GM19328 (cell line): ENCODE measurements at regions not wholly inside any gene's neighbourhood (a gene's known extent, or its start where the extent isn't known, plus 50 kb on each side); places are given as distances from the start of the nearest gene placed in this dataset.

ENCODE experiments used
- ATAC-seq: cut with Tn5 transposase; IDR thresholded peaks from one replicate; pipeline ENCODE4 v1.9.1; 2021; ENCODE audit warnings: mild to moderate bottlenecking, moderate library complexity; ENCODE audit not compliant: unreplicated experiment

GRCh38 chr16:82567175-82567574 is 59.6 kb upstream of the CDH13 start:
- no peak for ATAC-seq

DNA sequence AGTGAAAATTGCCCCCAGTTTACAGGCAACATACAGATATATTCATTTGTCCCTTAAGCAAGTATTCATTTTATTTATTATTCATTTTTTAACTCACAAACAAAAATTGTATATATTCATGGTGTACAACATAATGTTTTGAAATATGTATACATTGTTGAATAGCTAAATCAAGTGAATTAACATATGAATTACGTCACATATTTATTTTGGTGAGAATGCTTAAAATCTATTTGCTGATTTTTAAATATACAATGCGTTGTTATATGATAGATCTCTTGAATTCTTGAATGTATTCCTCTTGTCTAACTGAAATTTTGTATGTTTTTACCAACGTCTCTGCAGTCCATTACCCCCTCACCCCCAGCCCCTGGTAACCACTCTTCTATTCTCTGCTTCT is 63.4 kb upstream of the CDH13 start:
- ATAC-seq, result no peak

GRCh38 chr16:82562183-82562683 is 64.5 kb upstream of the CDH13 start:
- no peak for ATAC-seq

DNA sequence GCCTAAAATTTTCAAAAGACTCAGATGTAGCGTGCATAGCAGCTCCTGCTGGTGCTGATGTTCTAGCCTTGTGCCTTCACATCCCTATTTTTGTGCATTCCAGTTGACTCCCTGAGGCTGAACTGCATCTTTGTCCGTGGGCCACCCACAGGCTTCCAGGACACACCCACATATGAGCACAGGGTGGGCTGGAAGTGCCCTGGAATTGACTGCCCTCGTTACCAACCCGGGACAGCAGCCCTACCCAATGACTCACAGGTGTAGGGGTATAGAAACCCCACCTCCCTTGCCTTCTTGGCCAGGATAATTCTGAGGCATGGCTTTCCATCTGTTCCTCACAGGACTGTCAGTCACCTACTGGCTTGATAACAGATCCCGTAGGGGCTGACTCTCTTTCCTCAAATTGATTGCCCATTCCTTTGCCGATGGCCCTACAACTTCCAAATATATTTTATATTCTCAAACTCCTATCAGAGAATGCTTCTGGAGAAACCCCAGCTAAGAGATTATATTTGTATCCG is 65.9 kb upstream of the CDH13 start:
- no peak for ATAC-seq

GRCh38 chr16:82544378-82545160 is 82.2 kb upstream of the CDH13 start:
- ATAC-seq, result no peak

- no peak for ATAC-seq
Measured at GRCh38 chr16:82542714-82543113, 84.1 kb upstream of the CDH13 start.

- ATAC-seq, result no peak
Measured at GRCh38 chr16:82541103-82541502, 85.7 kb upstream of the CDH13 start.

DNA sequence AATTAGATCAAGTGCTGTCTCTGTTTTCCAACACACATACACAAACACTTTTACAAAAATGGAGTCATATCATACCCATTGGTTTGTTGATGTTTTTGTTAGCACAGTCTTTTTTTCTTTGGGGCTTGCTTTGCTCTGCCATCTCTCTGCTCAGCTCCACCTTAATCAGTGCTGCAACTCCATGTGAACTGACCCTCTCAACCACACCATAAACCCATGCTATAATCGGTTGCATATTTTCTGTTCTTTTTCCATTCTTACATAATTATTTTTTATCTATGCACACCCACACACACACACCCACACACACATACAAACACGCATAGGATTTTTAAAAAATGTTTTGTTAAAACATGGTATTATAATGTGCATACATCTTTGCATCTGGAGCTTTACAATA is 91.0 kb upstream of the CDH13 start:
- ATAC-seq, result no peak

- no peak for ATAC-seq
Measured at GRCh38 chr16:82535262-82535661, 91.5 kb upstream of the CDH13 start.

DNA sequence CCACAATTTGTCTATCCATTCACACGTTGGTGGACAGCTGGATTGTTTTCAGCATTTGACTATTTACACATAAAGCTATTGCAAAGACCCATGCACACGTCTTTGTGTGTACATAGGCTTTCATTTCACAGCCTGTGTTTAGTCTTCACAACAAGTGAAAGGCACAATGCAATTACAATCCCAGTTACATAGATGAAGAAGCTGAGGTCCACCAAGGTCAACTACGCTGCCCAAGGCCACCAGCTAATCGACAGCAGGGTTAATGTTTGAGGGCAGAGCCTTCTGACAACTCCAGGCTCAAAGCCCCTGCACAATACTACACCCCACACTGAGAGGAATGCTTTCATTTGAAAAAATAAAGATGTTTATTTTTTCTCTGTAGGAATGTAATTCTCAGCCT is 93.6 kb upstream of the CDH13 start:
- no peak for ATAC-seq

- no peak for ATAC-seq
Measured at GRCh38 chr16:82530883-82531282, 95.9 kb upstream of the CDH13 start.

DNA sequence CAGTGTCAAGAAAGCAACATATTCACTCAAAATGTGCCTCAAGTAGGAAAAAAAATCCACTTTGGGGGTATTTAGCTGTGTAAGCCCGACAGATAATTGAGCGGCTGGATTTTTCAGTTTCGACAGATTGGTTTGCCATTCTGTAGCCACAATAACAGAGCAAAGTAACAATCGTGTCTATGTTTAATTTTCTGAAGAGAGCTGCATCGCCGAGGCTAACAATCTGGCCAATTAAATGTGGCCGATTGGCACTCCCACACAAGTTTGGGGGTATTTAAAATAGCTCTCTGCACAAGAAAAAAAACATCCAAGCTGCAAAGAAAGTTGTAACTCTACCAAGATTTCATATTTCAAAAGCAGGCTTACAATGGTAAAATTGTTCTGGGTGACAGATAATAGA is 99.7 kb upstream of the CDH13 start:
- ATAC-seq, result no peak

DNA sequence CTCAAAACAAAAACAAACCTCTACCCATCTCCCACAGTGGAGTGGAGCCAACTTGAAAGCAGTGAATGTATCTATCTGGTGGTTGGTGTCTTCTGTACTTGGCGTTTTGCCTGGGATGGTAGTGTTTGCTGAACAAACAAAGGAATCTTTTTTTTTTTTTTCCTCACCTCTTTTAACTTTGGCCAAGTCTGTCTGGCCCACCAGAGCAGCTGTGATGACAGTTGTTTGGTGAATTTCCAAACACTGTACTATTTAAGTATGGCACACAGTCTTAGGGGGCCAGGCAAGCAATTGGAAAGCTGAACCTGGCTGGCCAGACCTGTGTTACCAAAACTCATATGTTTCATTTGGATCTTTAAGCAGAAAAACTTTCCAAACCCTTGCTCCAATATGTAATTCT is 101.8 kb upstream of the CDH13 start:
- no peak for ATAC-seq

DNA sequence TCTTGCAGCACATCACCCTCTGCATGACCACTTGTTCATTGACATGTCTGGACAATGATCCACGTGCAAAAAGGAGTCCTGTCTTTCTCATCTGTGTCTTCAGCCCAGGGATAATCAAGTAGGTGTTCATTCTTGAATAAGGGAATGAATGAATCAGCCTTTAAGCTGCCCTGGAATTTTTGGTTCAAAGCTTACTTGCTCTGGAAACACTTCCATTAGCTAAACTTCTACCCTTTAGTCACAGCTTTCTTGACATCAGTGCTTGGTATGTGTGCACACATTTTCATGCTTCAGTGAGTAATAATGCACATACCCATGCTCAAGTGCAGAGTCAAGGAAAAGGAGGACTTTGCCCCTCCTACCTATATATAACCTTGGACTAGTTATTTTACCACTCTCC is 103.0 kb upstream of the CDH13 start:
- ATAC-seq, result no peak

DNA sequence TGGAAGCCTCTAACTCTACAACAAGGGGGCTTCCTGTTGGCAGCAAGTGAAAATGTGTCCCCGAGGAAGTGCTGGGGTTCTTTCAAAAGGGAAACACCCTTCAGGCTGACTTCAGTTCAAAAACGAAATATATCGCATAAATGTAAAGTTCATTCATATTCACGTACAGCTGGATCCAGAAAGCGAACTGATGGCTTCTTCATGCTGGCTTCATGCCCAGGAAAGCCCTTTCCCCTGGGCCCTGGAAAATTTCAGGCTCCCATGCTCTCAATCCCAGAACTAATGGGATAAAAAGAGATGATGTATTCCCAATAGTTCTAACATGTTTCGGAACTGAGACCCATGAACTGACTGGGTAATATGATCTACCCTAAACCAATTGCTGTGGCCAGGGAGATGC is 104.7 kb upstream of the CDH13 start:
- no peak for ATAC-seq

- no peak for ATAC-seq
Measured at GRCh38 chr16:82518811-82519210, 108.0 kb upstream of the CDH13 start.

DNA sequence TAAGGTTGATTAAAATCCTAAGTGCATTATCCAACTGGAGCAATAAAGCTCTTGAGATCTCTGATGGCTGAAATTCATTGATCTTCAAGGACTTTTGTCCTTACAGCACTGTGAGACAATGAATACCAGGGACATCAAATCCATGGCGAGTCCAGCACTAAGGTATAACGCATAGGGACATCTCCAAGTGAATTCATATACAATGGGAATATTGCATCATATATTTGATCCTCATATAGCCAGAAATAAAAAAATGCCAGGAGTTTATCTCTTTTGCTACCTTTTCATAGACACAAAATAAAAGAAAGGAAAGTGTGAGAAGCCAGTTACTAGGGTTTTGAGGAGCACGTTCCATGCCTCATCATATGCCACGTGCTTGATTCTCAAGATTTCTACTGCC is 112.5 kb upstream of the CDH13 start:
- no peak for ATAC-seq

GRCh38 chr16:82510789-82511305 is 115.9 kb upstream of the CDH13 start:
- ATAC-seq, result no peak

- ATAC-seq, result no peak
Measured at GRCh38 chr16:82509691-82510430, 116.9 kb upstream of the CDH13 start.

GRCh38 chr16:82506692-82507670 is 119.8 kb upstream of the CDH13 start:
- no peak for ATAC-seq

GRCh38 chr16:82504836-82505235 is 121.9 kb upstream of the CDH13 start:
- ATAC-seq, result no peak
